GM23338 (cell line): ENCODE measurements at regions not wholly inside any gene's neighbourhood (a gene's known extent, or its start where the extent isn't known, plus 50 kb on each side); places are given as distances from the start of the nearest gene placed in this dataset.

Experiments
- ATAC-seq: fragments of 200-7000 bp; cut with Tn5 transposase; 3 replicates; pipeline ENCODE4 v1.9.1; 2020
- DNase-seq: peaks from one replicate; pipeline ENCODE4 v3.0.0-alpha.2; 2015; ENCODE audit warnings: low spot score
- H2AFZ ChIP-seq: fragments of 200-600 bp; sonication (generic); 2 replicates; pipeline ENCODE4 v1.8.0; 2016; ENCODE audit warnings: antibody characterized with exemption, mild to moderate bottlenecking, moderate library complexity
- H3F3A ChIP-seq: fragments of 200-600 bp; sonication (generic); replicated peaks from 2 replicates; pipeline ENCODE4 v1.8.0; 2017; ENCODE audit warnings: antibody characterized with exemption, mixed run types, low read depth
- H3K27ac ChIP-seq: fragments of 200-600 bp; sonication (generic); 2 replicates; pipeline ENCODE4 v1.6.1; 2016; ENCODE audit warnings: low read depth
- H3K27me3 ChIP-seq: fragments of 200-600 bp; sonication (generic); 2 replicates; pipeline ENCODE4 v1.8.0; 2016; ENCODE audit warnings: mild to moderate bottlenecking, mixed run types, moderate library complexity; ENCODE audit not compliant: insufficient read depth
- H3K36me3 ChIP-seq: fragments of 200-600 bp; sonication (generic); 2 replicates; pipeline ENCODE4 v1.8.0; 2016; ENCODE audit warnings: mild to moderate bottlenecking; ENCODE audit not compliant: insufficient read depth
- H3K4me1 ChIP-seq: fragments of 200-600 bp; sonication (generic); 2 replicates; pipeline ENCODE4 v1.8.0; 2016; ENCODE audit warnings: mild to moderate bottlenecking, moderate library complexity; ENCODE audit not compliant: insufficient read depth
- H3K4me2 ChIP-seq: fragments of 200-600 bp; sonication (generic); 2 replicates; pipeline ENCODE4 v1.7.1; 2017; ENCODE audit warnings: mixed run types
- H3K4me3 ChIP-seq: fragments of 200-600 bp; sonication (generic); 2 replicates; pipeline ENCODE4 v1.6.1; 2016; ENCODE audit warnings: mixed run types
- H3K79me2 ChIP-seq: fragments of 200-600 bp; sonication (generic); replicated peaks from 2 replicates; pipeline ENCODE4 v1.8.0; 2017; ENCODE audit warnings: mild to moderate bottlenecking; ENCODE audit not compliant: insufficient read depth
- H3K9me2 ChIP-seq: fragments of 200-600 bp; sonication (generic); 2 replicates; pipeline ENCODE4 v1.8.0; 2017; ENCODE audit not compliant: insufficient read depth
- H4K20me1 ChIP-seq: fragments of 200-600 bp; sonication (generic); replicated peaks from 2 replicates; pipeline ENCODE4 v1.8.0; 2017; ENCODE audit warnings: mild to moderate bottlenecking; ENCODE audit not compliant: insufficient read depth
- H3K27ac Mint-ChIP-seq: 2 replicates; pipeline ENCODE4 v1.8.0; 2020; ENCODE audit warnings: inconsistent platforms, mild to moderate bottlenecking, moderate library complexity, mixed read lengths
- H3K27me3 Mint-ChIP-seq: 3 replicates; pipeline ENCODE4 v1.8.0; 2022; ENCODE audit warnings: low read depth, mild to moderate bottlenecking, moderate library complexity, mixed read lengths, inconsistent platforms; ENCODE audit not compliant: insufficient read depth, poor library complexity
- H3K36me3 Mint-ChIP-seq: 3 replicates; pipeline ENCODE4 v1.8.0; 2021; ENCODE audit warnings: low read depth, mild to moderate bottlenecking, inconsistent platforms, moderate library complexity, mixed read lengths
- H3K4me1 Mint-ChIP-seq: 3 replicates; pipeline ENCODE4 v1.8.0; 2020; ENCODE audit warnings: mild to moderate bottlenecking, inconsistent platforms, mixed read lengths
- H3K4me3 Mint-ChIP-seq: 3 replicates; pipeline ENCODE4 v1.8.0; 2021; ENCODE audit warnings: moderate library complexity, mild to moderate bottlenecking, inconsistent platforms, mixed read lengths
- H3K9me3 Mint-ChIP-seq: 3 replicates; pipeline ENCODE4 v1.8.0; 2020; ENCODE audit warnings: moderate library complexity, mild to moderate bottlenecking, inconsistent platforms, mixed read lengths
- CREB1 ChIP-seq: fragments of 250-450 bp; sonication (Bioruptor Pico); IDR thresholded peaks from 2 replicates; pipeline ENCODE4 v1.5.0; 2020; ENCODE audit warnings: low read depth, mild to moderate bottlenecking, moderate library complexity
- EZH2 ChIP-seq: fragments of 200-600 bp; sonication (generic); IDR thresholded peaks from one replicate; pipeline ENCODE4 v1.8.0; 2017; ENCODE audit warnings: antibody characterized with exemption, mild to moderate bottlenecking, low read depth; ENCODE audit not compliant: unreplicated experiment
- EZH2phosphoT487 ChIP-seq: fragments of 200-600 bp; sonication (generic); IDR thresholded peaks from one replicate; pipeline ENCODE4 v1.8.1; 2018; ENCODE audit warnings: antibody characterized with exemption; ENCODE audit not compliant: unreplicated experiment
- JUNB ChIP-seq: IDR thresholded peaks from one replicate; pipeline ENCODE4 v1.6.1; 2016; ENCODE audit warnings: antibody characterized with exemption; ENCODE audit not compliant: unreplicated experiment
- NANOG ChIP-seq: IDR thresholded peaks from 2 replicates; pipeline ENCODE4 v1.6.1; 2016; ENCODE audit warnings: antibody characterized with exemption, borderline replicate concordance
- POLR2AphosphoS5 ChIP-seq: IDR thresholded peaks from 2 replicates; pipeline ENCODE4 v1.6.1; 2016; ENCODE audit warnings: antibody characterized with exemption, low read depth
- REST ChIP-seq: IDR thresholded peaks from one replicate; pipeline ENCODE4 v1.6.1; 2018; ENCODE audit warnings: antibody characterized with exemption; ENCODE audit not compliant: unreplicated experiment
- STAT1 ChIP-seq: IDR thresholded peaks from one replicate; pipeline ENCODE4 v1.6.1; 2016; ENCODE audit warnings: antibody characterized with exemption; ENCODE audit not compliant: unreplicated experiment
- ZNF114 ChIP-seq: fragments of 250-450 bp; sonication (Bioruptor Pico); IDR thresholded peaks from 2 replicates; pipeline ENCODE4 v1.5.0; 2020; ENCODE audit warnings: mild to moderate bottlenecking, moderate library complexity
- ZNF331 ChIP-seq: fragments of 250-450 bp; sonication (Bioruptor Pico); IDR thresholded peaks from 2 replicates; pipeline ENCODE4 v1.5.0; 2020; ENCODE audit warnings: low read depth, mild to moderate bottlenecking, moderate library complexity
- ZNF462 ChIP-seq: fragments of 250-450 bp; sonication (Bioruptor Pico); IDR thresholded peaks from 2 replicates; pipeline ENCODE4 v1.5.0; 2020; ENCODE audit warnings: mild to moderate bottlenecking, moderate library complexity
- TF ChIP-seq, protein P1 (sequence below), 2 experiments: fragments of 200-600 bp in 1 of 2; sonication (generic) in 1 of 2; conservative IDR thresholded peaks; 2 replicates each; pipeline versions ENCODE4 v1.5.1 to v1.6.1; 2016 to 2017; ENCODE audit warnings: antibody characterized with exemption in 2 of 2, low read depth in 2 of 2, mild to moderate bottlenecking in 2 of 2, moderate library complexity in 1 of 2
- TF ChIP-seq, protein P2 (sequence below): IDR thresholded peaks from 2 replicates; pipeline ENCODE4 v1.6.1; 2016; ENCODE audit warnings: antibody characterized with exemption

- TF ChIP-seq, protein P1, sequence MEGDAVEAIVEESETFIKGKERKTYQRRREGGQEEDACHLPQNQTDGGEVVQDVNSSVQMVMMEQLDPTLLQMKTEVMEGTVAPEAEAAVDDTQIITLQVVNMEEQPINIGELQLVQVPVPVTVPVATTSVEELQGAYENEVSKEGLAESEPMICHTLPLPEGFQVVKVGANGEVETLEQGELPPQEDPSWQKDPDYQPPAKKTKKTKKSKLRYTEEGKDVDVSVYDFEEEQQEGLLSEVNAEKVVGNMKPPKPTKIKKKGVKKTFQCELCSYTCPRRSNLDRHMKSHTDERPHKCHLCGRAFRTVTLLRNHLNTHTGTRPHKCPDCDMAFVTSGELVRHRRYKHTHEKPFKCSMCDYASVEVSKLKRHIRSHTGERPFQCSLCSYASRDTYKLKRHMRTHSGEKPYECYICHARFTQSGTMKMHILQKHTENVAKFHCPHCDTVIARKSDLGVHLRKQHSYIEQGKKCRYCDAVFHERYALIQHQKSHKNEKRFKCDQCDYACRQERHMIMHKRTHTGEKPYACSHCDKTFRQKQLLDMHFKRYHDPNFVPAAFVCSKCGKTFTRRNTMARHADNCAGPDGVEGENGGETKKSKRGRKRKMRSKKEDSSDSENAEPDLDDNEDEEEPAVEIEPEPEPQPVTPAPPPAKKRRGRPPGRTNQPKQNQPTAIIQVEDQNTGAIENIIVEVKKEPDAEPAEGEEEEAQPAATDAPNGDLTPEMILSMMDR (conservative IDR thresholded peaks at IDR 0.05; ENCODE audit: low read depth in 2 of 2) = no peak
- TF ChIP-seq ZNF114 (CRISPR knock-in tag) (no peak), ZNF331 (CRISPR knock-in tag) (no peak), STAT1 (no peak), EZH2 (no peak), POLR2AphosphoS5 (no peak), EZH2phosphoT487 (no peak), CREB1 (no peak), NANOG (no peak), JUNB (no peak)
- TF ChIP-seq, protein P2, sequence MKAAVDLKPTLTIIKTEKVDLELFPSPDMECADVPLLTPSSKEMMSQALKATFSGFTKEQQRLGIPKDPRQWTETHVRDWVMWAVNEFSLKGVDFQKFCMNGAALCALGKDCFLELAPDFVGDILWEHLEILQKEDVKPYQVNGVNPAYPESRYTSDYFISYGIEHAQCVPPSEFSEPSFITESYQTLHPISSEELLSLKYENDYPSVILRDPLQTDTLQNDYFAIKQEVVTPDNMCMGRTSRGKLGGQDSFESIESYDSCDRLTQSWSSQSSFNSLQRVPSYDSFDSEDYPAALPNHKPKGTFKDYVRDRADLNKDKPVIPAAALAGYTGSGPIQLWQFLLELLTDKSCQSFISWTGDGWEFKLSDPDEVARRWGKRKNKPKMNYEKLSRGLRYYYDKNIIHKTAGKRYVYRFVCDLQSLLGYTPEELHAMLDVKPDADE = no peak
Observed at GRCh38 chr15:93968773-93969172, 262.6 kb upstream of the MCTP2 start (continued).

DNA sequence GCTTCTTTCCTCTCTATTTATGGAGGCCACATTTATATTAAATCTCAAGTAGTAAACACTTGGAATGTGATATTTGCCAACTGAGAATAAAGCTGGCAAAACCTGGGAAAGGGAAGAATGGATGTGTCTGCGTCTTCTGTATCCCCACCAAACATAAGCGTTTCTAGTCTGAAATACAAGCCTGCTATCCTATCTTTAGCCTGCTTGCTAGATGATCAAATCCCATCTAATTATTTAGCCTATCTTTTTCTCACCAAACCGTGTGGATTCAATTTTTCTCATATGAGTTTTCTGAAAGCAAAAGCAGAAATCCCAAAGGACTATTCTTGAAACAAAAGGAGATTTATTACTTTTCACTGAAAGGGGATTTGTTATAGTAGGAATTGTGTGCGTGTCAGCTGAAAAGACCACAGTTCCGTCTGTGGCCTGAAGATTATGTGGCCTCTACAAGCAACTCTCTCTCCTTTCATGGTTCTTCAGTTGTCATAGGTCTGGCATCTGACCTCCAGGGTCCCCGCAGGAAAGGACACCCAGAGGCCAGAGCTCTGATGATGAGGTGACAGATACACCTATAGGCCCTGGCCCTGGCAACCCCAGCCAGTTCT lies 266.0 kb upstream of the MCTP2 start:
- Histone ChIP-seq H3K4me1 (no peaks in the 10 kb centered on the region), H3K36me3 (no peaks in the 10 kb centered on the region), H3K27me3 (no peaks in the 10 kb centered on the region), H3K4me2 (no peak overlapping the region), H3F3A (no peaks in the 10 kb centered on the region), H2AFZ (no peak overlapping the region), H3K79me2 (no peaks in the 10 kb centered on the region), H3K4me3 (no peak overlapping the region), H3K9me2 (no peaks in the 10 kb centered on the region), H4K20me1 (no peaks in the 10 kb centered on the region), H3K27ac (no peak overlapping the region)
- no peak for DNase-seq
- peaks cover 3% of the 10 kb centered on the region for H3K27me3 Mint-ChIP-seq
- no peak overlapping the region for H3K27ac Mint-ChIP-seq
- H3K36me3 Mint-ChIP-seq = no peaks in the 10 kb centered on the region
- ATAC-seq = no peak
- no peak for TF ChIP-seq REST
- TF ChIP-seq EZH2 = no peak
- TF ChIP-seq ZNF462 = no peak
- no peaks in the 10 kb centered on the region for H3K4me1 Mint-ChIP-seq
- no peaks in the 10 kb centered on the region for H3K9me3 Mint-ChIP-seq
- no peak overlapping the region for H3K4me3 Mint-ChIP-seq
